Fibroblast of skin of left quadriceps (primary cell): ENCODE measurements at regions not wholly inside any gene's neighbourhood (a gene's known extent, or its start where the extent isn't known, plus 50 kb on each side); places are given as distances from the start of the nearest gene placed in this dataset.

ENCODE experiments used
- DNase-seq, 2 experiments: peaks; one replicate each; pipeline ENCODE4 v3.0.0-alpha.2; 2013; ENCODE audit warnings: low read depth in 2 of 2

- DNase-seq, result peak; percentile 83
Observed at GRCh38 chr13:29654843-29655547, 59.5 kb upstream of the SLC7A1 start.

- DNase-seq, result no peak
Observed at GRCh38 chr13:29654384-29654783, 58.9 kb upstream of the SLC7A1 start.

DNA sequence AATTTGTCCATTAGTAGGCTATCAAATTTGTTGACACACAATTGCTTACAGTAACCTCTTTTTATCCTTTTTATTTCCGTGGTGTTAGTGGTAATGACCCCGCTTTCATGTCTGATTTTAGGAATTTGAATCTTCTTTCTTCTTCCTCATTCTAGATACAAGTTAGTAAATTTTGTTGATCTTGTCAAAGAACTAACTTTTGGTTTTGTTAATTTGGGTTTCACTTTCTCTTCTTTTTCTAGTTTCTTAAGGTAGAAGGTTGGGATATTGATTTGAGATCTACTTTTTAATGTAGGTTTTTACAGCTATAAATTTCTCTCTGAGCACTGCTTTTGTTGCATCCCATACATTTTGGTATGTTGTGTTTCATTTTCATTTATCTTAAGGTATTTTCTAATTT, 53.3 kb upstream of the SLC7A1 start:
- DNase-seq, result no peak
